GM21528 (cell line): ENCODE measurements at regions not wholly inside any gene's neighbourhood (a gene's known extent, or its start where the extent isn't known, plus 50 kb on each side); places are given as distances from the start of the nearest gene placed in this dataset.

Source experiments
- ATAC-seq: cut with Tn5 transposase; IDR thresholded peaks from one replicate; pipeline ENCODE4 v1.9.1; 2021; ENCODE audit warnings: mild to moderate bottlenecking, moderate library complexity; ENCODE audit not compliant: unreplicated experiment, low FRiP score

DNA sequence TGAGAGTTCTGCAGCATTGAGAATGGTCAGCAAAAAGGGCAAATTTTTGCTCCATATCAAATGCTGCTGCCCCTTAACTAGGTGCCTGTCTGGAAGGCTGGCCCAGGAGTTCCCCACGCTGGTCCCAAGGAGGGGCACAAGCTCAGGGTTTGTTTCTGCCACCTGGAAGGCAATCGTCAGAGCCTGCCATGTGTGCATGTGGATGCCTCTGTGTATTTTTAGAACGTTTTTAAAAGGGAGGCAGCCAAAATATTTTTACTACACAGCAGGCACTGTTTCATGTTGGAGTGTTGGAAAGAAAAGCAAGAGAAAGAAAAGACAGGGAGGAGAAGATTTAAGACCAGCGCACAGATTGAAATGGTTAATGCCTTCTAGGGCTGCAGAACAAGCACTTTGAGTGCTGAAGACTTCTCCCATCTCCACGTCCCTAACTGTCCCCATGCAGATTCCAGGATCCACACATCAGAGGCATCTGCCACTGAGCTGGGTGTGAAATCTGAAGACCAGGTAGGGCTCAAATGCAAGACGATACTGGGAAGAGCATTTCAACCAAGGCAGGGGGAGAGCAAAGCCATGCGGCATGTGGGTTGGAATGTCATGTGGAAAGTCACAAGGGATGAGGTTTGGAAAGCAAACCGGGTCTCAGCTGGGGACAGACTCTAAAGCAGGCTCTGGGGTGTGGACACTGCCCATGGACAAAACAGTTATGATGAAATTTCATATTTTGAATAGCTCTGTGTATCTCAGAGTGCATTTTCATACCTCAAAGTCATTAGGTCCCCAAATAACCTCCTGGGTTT, 557.2 kb downstream of the BCL11B start:
- ATAC-seq = no peak

DNA sequence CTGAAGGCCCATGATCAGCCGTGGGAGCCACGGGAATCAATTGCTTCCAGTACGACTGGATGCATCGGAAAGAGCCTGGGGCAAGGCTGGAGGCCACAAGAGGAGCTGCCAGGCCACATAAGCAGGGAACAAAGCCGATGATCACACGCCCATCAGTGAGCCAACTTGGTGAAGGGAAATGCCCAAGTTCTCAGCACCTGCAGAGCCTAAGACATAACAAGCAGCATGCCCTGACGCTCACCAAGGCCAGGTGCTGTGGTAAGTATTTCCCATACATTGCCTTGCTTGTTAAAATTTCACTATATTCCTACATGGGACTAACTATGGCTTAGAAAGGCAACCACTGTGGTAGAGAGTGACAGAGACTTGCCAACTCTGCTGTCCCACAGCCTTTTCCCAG, 555.9 kb downstream of the BCL11B start:
- no peak for ATAC-seq

DNA sequence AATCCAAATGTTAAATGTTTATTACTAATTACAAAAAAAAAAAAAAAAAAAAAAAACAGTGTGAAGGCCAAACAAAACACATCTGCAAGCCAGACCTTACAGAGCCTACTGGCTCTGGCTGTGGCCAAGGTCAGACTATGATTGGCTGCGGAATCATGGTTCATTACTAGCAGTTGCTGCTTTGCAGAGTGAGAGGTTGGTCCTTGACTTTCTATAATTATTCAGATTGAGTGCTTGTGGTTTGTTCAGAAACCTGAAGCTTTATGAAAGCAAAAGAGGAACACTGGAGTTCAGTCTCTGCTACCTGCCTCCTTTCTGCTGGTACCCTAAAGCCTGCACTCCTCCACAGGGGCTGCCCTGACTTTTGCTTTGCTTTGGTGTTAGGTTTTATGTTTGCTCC, 550.9 kb downstream of the BCL11B start:
- ATAC-seq = no peak

DNA sequence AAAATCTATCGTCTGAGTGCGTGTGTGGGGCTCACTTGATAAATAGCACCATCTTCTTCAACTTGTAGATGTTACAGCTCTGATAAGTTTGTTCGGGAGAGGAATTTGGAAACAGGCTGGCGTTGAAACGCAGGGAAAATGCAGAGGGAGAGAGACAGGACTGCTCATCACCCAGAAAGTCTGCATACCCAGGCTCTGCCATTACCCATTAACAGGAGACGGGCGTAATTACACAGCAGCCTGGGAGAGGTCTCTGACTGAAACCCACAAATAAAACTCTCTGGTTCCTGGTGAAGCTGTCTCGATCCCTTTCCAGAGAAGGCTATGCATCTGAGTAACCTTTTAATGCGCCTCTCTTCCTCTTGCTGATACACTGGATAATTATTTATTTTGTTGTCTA, 547.3 kb downstream of the BCL11B start:
- no peak for ATAC-seq

DNA sequence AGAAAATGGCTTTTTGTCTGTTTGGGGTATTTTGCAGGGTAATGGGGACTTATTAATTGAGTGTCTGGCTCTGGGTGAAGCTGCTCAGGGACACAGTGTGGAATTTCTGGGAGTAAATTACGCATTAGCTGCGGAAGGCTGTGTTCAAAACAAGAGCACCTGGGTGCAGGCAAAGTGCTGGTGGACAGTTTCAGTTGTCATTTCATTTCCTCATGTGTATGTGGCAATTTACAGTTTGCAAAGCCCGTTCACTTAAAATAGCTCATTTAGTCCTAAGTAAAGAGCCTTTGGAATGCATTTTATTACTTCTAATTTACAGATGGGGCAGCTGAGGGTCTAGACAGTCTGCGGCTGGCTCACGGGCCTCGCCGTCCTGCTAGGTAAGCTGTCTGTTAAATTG, 546.8 kb downstream of the BCL11B start:
- no peak for ATAC-seq

DNA sequence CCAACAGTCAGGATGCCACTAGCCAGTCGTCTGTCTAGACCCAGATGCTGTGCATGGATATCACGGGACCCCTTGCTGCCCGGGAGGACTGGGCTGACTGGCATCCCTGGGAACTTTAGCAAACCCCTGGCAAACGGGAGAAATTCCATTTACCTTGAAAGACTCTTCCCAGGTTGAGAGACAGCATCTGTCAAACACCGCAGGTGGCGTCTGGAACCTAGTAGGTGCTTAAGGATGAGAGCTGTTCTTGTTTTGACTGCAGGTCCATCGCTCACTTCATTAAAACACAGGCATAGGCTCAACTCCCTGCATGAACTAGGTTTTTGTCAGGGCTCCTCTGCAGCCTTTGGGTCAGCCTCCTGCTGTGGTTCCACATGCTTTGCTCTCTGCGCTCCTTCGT, 546.3 kb downstream of the BCL11B start:
- no peak for ATAC-seq

DNA sequence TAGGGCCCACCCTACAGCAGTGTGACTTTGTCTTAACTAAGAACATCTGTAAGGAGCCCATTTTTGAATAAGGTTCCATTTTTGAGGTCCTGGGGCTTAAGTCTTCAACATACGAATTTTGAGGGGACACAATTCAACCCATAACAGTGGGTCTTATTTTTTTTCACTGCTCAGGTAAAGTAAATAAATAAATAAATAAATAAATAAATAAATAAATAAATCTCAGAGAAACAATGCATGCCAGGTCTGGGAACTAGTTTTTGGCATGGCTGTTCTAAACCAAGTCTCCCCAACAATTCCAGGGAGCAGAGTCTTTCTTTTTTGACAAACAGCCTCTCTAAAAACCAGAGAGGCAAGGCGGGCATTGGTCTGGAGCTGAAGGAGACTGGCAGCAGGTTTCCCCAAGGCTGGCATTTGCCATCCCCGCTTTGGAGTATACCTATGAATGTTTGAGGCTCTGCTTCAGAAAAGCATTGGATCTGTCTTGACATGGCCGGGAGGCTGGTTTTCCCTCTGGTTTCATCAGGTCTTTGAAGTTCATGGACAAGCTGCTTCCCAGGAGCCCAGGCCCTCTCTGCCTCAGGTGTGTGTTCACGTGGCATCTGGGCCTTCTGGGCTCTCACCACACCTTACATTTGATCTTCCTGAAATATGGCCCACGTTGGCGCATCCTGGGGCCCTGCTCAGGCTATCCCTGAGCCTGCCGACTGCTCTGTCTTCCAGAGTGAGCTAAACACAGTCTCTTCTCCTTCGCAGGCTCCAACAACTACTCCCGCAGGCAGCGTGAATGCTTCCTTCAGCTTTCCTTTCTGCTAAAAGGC, 545.2 kb downstream of the BCL11B start:
- ATAC-seq = no peak

DNA sequence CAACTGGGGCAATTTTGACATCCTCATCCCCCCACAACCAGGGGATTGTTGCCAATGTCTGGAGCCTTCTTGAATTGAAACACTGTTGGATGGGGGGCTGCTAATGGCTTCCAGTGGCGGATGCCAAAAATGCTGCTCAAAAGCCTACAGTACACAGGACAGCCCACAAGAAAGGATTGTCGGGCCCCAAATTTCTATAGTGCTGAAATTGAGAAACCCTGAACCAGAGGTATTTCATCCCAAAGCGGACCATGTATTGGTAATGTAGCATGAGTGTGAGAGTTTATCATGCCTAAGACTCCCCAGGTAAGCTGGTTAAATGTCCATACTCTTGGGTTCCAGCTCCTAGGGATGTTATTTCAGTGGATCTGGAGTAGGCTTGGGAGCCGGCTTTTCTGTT, 544.0 kb downstream of the BCL11B start:
- ATAC-seq = no peak

DNA sequence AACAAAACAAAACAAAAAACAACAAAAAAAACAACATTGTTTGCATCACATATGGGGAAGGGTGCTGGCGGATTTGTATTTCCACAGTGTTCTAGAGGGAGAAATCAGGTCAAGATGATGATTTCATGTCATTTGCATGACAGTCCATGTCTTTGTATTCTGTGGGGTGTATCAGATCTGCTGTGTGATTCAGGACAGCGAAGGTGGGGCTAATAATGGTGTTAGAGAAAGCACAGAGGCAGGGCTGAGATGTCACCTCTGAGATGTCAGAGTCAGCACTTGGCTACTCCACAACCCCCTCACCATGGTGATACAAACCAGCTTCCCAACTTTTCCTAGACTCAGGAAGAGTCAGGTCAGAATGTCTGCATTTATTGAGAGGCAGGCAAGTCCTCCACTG, 543.2 kb downstream of the BCL11B start:
- ATAC-seq = no peak

DNA sequence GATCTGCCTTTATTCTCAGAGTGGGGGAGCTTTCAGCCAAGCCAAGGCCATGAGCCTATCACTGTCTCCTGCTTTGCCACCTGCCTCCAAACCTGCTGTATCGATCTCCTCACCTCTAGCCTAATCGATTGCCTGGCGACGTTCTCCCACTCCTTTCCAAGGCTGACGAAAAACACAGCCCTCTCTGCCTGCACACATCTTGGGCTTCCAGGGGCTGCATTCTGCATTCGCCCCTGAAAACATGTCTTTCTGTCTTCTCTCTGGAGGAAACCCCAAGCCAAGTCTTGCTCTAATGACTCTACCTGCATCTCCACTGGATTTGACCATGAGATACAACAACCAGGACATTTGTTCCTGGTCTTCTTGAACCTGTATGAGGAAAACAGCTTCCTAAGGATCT, 540.7 kb downstream of the BCL11B start:
- ATAC-seq = no peak

DNA sequence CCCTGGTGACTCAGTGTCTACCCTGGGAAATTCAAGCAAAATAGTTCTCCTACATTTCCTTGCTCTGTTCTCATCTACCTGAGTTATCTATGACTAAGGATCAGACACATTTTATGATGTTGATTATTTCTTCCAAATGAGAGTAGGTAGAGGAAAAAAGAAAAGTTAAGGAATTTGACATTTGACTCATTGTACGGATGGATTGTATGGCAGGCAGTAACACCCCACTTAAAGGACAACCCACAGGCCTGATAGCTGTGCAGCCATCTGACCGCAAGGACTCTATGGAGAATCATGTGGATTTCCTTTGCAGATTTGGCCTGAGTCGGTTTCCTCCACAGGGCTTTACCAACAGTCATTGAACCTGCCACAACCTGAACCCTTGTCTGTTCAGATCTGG, 540.3 kb downstream of the BCL11B start:
- no peak for ATAC-seq

DNA sequence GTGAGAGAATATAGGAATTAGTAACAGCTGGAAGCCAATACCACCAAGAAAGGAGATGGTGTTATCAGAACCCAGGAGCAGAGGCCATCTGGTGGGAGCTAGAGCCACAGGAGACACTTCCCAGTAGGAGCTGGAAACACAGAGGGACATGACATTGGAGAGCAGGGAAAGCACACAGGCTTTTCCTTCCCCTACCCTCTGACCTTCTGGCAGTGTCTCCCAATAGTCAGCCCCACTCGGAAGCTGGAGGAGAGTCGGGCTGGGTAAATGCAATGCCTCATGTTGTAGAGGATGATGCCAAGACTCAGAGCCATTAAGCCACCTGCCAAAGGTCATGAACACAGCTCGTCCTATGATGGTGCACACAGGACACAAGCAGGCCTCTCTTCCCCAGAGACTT, 538.5 kb downstream of the BCL11B start:
- ATAC-seq = no peak

DNA sequence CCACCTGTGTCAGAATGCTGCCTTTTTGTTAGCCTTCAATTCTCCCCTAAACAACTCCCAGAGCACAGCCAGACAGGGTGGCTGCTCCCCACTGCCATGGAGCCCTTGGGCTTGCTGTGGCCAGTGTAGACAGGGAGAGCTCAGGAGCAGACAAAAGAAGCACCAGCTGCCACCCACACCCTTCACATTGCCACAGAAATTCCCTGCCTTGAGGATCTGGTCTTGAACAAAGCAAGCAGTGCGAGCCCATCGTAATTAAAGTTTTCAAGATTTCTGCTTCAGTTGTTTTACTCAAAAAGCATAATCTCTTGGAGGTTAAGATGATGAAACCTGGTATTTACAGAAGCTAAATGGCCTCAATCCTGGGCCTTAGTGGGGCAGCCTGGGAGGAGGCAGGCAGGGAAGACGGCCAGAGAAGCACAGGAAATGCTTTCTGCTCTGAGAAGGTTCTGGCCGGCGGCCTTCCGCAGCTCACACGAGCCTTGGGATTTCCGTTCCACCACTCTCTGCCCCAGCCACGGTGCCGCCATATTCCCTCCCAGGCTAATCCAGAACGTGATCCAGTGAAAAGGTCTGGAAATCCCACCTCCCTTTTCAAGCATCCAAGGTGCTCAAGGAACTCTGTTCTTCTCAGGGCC, 535.2 kb downstream of the BCL11B start:
- no peak for ATAC-seq

DNA sequence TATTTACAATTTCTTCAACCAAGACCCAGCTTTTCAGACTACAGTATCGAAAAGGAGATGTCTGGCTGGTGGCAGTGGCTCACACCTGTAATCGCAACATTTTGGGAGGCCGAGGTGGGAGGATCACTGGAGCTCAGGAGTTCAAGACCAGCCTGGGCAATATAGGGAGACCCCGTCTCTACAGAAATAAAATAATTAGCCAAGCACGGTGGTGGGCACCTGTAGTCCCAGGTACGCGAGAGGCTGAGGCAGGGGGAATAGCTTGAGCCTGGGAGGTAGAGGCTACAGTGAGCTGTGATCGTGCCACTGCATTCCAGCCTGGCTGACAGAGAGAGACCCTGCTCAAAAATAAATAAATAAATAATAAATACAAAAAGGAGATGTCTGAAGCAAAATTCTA, 530.5 kb downstream of the BCL11B start:
- no peak for ATAC-seq

DNA sequence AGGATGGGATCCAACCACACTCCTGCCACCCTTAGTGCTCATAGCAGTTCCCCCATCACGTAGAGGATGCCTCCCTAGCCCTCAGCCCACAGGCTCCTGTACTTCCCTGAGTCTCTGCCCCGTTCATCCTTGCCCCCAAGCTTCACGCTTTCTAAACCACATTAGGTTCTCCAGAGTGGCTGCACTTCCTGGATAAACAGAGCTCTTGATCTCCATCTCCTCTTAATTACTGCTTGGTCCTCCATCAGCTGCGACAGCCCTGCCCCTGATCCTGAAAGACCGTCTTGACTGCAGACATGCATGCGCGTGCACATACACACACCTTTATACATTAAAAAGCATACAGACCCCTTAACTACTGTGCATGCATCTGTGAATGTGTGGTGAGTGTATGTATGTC, 530.0 kb downstream of the BCL11B start:
- no peak for ATAC-seq

DNA sequence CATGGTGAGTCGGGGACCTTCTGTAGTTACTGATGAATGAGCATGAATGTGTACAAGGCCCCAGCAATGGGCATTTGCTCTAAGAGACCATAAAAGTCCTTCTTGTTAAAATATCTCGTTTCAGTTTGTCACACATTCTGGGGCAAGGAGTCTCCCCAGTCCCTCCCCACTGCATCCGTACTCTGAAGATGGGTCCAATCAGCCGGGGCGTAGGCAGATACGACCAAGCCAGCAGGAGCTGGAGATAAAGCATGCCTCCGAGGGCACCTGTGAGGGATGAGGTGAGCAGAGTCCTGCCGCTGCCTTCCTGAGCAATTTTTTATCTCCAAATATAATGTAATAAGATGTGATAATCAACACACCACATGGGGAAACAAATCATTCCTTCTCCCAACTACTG, 528.5 kb downstream of the BCL11B start:
- ATAC-seq = no peak

DNA sequence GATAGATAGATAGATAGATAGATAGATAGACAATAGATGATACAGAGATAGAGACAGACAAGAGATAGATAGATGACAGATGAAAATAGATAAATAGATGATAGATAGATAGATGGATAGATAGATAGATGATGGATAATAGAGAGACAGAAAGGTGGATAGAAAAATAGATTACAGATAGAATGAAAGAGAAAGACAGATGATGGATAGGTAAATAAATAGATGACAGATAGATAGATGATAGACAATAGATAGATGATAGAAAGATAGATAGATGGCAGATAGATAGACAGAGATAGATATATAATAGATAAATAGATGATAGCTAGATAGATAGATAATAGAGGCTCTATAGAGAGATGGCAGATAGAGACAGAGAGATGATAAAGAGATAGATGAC, 523.0 kb downstream of the BCL11B start:
- ATAC-seq = no peak

DNA sequence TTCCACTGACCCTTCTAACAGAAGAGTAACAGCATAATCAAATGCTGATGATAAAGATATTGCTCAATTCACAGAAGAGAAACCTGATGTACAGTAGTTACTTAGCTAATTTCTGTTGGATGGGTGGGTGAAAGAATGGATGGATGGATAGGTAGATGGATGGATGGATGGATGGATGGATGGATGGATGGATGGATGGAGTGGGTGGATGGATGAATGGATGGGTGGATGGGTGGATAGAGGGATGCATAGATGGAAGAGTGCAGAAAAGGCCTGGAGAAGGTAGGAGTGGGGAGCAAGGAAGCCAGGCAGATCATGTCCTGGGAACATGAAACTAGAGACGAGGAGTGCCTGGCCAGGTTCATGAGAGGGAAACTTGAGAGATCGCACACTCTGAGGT, 520.9 kb downstream of the BCL11B start:
- no peak for ATAC-seq

DNA sequence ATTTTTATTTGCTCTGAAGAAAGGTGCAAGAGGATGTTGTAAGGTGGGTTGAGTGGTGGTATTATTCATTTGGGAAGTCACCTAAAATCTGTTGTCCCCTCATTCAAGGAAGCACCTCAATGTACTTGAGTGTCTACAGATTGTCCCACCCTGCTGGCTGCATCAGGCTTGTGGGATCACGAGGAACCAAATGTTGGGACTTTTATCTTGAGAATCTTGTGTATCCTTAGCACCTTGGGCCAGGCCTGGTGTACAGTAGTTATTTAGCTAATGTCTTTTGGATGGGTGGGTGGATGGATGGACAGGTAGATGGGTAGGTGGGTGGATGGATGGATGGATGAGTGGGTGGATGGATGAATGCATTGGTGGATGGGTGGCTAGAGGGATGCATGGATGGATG, 519.3 kb downstream of the BCL11B start:
- ATAC-seq = no peak

DNA sequence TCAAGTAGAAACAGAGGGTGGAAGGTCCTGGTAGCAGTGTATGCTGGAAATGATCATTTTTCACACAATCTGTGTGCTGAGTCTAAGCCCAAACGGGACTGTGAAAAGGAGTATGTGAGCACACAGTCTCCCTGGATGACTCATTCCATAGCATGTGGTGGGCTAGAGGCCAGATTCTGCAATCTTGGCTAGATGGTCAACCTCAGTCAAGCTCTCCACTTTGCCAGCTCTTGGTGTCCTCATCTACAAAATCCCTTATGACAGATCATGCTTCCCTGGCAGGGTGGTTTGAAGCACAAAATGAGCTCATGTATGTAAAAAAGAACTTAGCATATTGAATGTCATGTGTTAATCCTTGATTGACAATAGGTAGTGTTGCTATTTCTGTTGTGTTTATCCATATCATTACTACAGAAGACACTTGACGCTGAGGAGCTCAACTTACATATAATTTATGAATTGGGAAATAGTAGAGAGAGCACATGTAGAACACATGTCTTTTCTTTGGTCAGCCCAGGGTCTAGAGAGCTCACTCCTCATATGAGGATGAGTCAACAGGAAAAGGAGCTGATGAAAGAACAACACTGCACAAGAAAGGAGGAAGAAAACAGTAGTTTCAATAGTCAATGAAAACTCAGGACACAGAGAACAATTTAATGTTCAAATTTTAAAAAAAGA, 517.5 kb downstream of the BCL11B start:
- ATAC-seq = no peak

DNA sequence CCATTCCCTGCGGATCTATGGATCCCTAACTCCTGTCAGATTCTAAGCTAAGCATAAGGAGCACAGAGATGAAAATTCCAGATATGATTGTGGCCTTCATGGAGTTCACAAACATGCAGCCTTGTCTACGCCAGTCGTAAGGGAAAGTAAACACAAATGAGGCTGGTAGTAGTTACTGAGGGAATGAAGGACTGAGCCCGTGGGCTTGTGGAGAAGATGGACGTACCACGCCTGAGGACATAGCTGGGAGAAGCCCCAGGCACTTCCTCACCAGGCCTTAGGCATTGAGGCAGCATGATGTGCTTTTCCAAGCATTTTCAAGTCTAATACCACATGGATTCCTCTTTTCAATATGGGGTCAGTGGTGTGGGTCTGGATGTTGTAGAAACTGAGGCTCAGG, 515.2 kb downstream of the BCL11B start:
- no peak for ATAC-seq
